Activated CD8-positive, alpha-beta memory T cell treated with anti-CD3 and anti-CD28 coated beads for 4 hours (primary cell): ENCODE measurements at regions not wholly inside any gene's neighbourhood (a gene's known extent, or its start where the extent isn't known, plus 50 kb on each side); places are given as distances from the start of the nearest gene placed in this dataset.

Experiments used
- DNase-seq, 2 donors: peaks; one replicate each; pipeline ENCODE4 v3.0.0-alpha.2; 2020; ENCODE audit warnings: low read depth in 2 of 2

DNA sequence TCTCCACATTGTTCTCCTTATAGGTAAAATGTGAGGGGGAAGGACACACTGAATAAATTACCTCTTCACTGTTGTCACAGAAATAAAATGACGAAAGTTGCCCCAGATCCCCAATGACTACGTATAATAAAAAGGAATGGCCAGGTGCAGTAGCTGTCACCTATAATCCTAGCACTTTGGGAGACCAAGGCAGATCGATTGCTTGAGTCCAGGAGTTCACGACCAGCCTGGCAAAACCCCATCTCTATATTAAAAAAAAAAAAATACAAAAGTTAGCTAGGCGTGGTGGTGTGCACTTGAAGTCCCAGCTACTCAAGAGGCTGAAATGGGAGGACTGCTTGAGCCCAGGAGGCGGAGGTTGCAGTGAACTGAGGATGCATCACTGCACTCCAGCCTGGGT, 82.2 kb upstream of the APC start:
- no peak for DNase-seq

GRCh38 chr5:112656451-112656850, 81.2 kb upstream of the APC start:
- no peak for DNase-seq

GRCh38 chr5:112657804-112658203, 79.9 kb upstream of the APC start:
- DNase-seq = no peak

GRCh38 chr5:112660359-112660758, 77.3 kb upstream of the APC start:
- no peak for DNase-seq

DNA sequence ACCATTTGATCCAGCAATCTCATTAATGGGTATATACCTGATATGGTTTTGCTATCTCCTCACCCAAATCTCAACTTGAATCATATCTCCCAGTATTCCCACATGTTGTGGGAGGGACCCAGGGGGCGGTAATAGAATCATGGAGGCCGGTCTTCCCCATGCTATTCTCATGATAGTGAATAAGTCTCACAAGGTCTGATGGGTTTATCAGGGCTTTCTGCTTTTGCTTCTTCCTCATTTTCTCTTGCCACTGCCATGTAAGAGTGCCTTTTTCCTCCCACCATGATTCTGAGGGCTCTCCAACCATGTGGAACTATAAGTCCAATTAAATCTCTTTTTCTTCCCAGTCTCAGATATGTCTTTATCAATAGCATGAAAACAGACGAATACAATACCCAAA, 74.5 kb upstream of the APC start:
- DNase-seq = no peak

DNA sequence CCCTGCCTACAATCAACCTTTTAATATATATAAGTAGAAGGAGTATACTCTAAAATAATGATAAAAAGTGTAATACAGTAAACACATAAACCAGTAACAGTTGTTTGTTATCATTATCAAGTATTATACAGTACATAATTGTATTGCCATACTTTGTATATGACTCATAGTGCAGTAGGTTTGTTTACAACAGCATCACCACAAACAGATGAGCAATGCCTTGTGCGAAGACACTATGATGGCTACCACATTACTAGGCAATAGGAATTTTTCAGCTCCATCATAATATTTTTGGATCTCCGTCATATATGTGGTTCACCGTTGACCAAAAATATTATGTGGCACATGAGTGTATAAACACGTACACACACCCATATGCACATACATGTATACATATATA, 69.7 kb upstream of the APC start:
- no peak for DNase-seq

GRCh38 chr5:112668911-112669310, 68.8 kb upstream of the APC start:
- no peak for DNase-seq

DNA sequence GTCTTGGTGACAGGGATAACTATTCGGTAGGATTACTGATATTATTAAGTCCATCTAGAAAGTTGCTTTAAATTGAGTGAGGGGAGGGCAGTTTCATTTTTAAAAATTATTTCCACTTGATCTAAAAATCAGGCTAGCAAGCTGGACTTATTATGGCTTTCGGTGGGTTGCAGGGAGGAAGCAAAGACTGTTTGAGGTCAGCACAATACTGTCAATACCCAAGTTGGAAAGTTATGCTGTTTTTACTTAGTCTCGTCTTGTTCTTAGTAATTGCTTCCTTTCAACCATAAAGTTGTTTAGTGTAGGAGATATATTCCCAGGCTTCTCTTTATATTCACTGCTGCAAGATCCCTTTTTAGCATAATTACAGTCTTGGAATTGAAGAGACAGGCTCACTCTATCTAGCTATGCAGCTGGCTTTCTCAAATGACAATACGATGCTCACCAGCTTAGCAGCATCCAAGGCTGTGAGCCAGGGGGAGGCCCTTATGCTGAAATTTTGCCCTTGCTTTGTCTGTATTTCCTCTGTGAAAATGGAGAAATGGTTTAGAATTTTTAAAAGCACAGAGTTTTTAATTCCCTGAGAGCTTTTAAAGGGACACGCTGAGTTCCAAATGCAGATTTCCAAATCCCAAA, 68.2 kb upstream of the APC start:
- no peak for DNase-seq

- no peak for DNase-seq
Measured at GRCh38 chr5:112671687-112672086, 66.0 kb upstream of the APC start.

DNA sequence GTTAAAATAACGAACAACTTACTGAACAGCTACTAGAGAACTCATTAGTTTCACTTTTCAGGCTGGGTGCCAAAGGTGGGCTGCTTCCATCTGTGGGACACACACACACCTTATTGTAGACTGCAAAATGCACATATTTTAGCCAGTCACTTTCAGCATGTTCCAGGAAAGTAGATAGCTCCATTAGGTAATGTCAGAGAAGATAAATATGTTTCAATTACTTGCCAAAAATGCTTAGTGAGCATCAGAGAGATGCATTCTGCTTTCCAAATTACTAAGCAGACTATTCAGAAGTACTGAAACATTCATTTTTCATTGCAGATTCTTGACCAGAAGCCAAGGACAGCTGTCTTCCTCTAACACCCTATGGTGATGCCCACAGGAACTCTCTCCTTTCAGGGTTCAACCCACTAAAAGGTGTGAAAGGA, 56.2 kb upstream of the APC start:
- no peak for DNase-seq

- no peak for DNase-seq
Measured at GRCh38 chr5:112682621-112683061, 55.0 kb upstream of the APC start.

DNA sequence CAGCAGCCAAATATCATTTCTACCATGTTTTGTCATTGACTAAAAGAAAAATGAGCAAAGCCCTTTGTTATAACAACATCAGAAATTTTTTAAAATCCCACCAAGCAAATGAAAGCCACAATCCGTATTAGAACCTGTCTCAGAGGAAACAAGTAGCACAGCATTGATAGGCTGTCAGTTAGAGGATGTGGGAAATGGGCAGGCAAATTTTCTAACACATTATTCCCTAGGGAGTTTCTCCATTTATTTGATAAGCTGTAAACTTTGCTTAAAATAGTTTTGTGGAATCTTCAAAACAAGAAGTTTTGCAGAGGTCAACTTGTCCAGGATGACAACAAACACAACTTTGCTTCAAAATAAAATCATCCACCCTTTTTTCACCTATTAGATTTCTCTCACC, 53.6 kb upstream of the APC start:
- no peak for DNase-seq

GRCh38 chr5:112684737-112685136, 52.9 kb upstream of the APC start:
- DNase-seq = no peak

- DNase-seq = no peak
Measured at GRCh38 chr5:112685386-112685785, 52.3 kb upstream of the APC start.

DNA sequence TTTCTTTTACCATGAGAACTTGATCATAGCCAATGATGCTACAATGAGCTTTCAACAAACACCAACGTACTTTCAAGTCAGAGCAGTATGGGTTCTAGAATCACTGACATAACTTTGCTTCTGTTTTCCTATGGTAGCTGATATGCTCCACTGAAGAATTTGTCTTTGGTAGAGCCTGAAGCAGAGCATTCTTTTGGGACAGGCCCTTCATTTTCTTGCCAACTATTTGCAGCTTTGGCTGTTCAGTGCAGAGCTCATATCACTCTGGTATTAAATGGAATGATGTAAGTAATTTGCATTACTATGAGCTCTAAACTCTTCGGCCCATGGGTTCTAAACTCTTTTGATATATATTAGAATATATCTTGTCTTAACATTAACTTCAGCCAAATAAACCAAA, 51.8 kb upstream of the APC start:
- no peak for DNase-seq

- DNase-seq = no peak
Measured at GRCh38 chr5:112686675-112687074, 51.0 kb upstream of the APC start.

DNA sequence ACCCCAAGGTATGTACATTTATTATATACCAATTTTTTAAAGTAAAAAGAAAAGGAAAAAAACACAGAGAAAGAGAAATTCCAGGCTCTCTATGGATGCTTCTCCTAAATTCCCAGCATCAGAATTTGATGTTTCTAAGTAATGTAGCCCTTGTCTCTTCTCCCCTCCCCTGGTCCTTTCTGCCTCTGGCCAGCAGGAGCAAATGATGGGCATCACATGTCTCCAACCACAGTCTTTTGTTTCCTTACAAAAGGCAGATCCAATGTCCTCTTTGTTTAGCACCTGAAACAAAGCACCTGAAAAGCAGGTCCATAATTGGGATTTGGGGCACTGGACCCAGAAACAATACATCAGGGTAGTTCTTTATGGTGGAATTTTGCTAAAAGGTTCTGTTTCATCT, 50.4 kb upstream of the APC start:
- DNase-seq = no peak
